HG03039 (cell line): ENCODE measurements at regions not wholly inside any gene's neighbourhood (a gene's known extent, or its start where the extent isn't known, plus 50 kb on each side); places are given as distances from the start of the nearest gene placed in this dataset.

Source experiments
- ATAC-seq: cut with Tn5 transposase; IDR thresholded peaks from one replicate; pipeline ENCODE4 v1.9.1; 2021; ENCODE audit warnings: mild to moderate bottlenecking, moderate library complexity; ENCODE audit not compliant: unreplicated experiment

GRCh38 chr2:8198766-8199382, 483.0 kb upstream of the ID2 start:
- ATAC-seq, result no peak

DNA sequence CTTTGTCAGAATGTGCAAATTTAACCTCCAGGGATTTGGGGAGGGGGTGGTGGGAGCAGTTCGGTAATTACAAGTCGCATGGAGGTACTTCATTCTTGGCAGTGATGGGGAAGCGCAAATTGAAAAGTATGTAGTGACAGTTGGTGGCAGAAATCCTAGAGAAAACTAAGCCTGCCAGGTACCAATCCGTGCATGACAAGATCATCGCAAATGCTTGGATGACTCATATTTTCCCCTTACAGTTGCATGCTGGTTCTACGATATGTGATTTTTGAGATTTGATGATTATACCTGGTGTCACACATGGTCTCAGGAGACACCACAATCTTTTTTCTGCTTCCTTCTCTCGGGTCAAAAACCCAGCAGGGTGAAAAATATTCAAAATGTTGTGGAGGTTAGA, 479.7 kb upstream of the ID2 start:
- ATAC-seq, result peak; percentile 53

DNA sequence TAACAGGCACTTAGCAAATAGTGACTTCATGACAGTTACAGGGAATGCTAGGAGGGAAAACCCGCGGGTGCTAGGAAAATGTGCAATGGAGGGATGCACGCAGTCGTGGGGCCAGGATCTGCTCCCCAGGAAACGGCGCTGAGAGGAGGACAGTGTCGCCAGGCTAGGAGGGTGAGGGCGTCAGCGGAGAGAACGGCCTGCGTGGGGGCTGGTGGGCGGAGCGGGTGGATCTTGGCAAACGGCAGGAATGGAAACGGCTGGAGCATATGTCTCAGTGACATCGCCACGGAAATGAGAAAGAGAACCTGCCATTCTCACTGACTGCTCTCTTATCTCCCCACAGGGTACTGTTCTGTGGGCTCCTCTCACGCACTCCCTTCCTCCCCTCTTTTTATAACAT, 478.5 kb upstream of the ID2 start:
- ATAC-seq, result no peak

GRCh38 chr2:8204711-8205110, 477.1 kb upstream of the ID2 start:
- ATAC-seq, result no peak

- no peak for ATAC-seq
These were observed 472.4 kb upstream of the ID2 start for GRCh38 chr2:8209494-8209893.

DNA sequence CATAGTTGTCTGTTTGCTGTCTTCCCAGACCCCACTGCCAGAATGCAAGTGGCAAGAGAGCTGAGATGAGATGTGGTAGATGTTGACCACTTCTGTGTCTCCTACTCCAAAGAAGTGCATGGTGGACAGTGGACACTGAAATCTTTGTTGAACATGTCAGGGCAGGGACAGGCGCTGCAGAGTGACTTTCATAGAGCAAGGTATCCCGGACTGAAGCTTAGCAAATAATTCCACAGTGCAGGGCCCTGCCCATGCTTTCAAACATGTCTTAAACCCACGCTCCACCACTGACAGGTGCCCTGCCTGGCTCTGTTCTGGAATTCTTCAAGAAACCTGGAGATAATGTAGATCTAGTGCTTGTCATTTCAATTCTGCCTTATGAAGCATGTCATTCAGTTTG, 470.5 kb upstream of the ID2 start:
- no peak for ATAC-seq

GRCh38 chr2:8212239-8212638, 469.6 kb upstream of the ID2 start:
- no peak for ATAC-seq

DNA sequence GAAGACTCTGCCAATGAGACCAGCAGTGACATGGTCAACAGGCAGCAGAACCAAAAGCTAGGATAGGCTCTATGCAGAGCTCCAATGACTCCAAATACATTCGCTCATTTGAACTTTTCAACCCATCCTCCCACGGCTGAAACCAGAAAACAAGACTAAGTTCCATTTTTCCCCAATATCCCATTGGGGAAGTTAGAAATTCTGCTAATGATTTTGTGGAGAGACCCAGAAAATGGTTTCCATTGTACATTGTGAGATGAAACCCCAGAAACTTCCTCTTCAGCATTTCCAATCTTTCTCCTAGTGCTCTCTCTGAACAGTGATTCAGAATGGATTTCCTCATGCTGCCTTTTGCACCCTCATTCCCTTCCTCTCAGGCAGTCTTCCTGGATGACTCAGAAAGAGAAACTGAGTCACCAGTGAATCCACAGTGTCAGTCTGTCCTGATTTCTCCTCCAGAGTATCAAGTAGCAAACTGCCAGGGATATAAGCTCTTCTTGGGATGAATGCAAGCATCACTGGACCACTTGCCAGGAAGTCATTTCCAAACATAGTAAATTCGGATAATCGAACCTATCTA, 467.7 kb upstream of the ID2 start:
- ATAC-seq, result no peak

GRCh38 chr2:8215159-8215863, 466.5 kb upstream of the ID2 start:
- ATAC-seq, result no peak

DNA sequence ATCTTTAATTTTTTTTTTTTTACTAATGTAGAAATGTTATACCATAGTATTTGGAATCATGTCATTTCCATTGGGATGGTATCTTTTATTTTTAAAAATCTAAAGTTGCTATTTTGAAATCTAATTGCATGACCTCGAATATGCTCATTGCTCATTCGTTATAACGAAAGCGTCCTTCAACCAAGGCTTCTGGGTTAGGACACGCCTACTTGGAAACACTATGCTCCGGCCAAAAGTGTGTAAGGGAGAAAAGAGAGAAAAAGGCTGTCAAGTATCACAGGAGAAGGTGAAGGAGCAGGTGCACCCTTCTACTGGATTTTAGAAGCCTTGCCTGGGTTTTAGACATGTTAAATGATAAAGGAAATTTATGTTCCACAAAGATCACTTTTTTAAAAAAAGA, 465.9 kb upstream of the ID2 start:
- ATAC-seq, result no peak

DNA sequence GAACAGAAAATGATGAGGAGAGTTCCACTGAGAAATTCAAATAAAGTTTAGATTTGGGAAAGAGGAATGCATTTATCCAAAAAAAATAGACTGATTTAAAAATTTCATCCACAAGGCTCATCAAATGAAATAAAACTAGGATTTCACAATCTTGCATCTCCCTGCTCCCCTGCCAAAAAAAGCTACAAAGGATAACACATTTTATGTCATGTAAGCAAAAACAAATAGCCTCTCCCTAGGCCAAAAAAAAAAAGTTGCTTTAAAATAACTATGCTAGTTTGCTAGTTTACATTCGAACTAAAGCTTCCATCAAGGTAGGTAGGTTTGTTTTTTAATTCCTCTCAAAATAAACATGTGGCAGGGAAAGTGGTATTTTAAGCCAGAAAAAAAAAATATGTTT, 465.5 kb upstream of the ID2 start:
- ATAC-seq, result no peak

- no peak for ATAC-seq
These were observed 464.3 kb upstream of the ID2 start for GRCh38 chr2:8217468-8218030.

DNA sequence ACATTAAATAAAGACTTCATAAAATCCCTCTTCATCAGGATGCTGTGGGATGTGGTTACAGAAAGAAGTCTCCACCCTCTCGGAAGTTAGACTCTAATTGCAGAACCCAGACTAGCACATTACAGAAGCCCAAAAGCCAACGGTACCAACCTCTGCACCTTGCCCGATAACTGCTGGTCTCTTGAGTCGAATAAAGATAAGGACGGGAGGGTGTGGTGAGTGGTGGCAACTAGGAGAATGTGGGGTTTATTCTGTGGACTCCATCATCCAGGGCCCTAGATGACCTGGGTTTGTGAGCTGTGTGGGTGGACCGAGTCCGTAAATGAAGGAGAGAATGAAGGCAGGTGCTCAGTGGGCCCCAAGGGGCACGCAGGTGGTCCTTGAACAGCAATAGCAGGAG, 462.8 kb upstream of the ID2 start:
- no peak for ATAC-seq

DNA sequence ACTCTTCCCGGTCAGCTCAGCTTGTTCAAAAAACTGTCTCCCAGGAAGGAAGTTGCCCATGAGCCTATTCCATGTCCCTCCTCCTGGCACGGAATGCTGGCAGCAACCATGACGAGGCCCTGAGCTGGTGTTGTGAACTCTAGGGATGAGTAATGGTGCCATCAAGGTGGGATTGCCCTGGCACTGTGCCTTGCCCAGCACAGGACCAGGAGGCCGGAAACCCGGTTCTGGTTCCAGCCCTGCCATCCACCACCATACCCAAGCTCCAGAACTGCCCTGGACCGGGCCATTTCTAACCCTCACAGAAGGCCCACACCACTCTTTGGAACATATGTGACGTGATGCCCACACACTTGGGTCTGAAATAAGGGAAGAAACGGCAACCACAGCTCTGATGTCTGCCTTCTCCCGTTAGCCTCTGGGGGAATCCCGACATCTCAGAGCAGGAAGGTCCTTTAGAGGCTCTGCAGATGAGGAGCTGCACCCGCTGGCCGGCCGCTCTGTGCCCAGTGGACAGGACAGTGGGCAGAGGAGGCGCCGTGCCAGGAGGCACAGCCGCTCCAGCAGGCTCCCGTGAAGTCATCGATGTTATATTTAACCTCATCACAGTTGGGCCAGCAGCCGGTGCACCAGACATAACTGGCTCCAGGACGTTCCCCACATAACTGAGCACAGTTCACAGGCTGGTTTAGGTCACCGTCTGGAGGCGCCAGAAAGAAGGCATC, 462.1 kb upstream of the ID2 start:
- ATAC-seq, result no peak

DNA sequence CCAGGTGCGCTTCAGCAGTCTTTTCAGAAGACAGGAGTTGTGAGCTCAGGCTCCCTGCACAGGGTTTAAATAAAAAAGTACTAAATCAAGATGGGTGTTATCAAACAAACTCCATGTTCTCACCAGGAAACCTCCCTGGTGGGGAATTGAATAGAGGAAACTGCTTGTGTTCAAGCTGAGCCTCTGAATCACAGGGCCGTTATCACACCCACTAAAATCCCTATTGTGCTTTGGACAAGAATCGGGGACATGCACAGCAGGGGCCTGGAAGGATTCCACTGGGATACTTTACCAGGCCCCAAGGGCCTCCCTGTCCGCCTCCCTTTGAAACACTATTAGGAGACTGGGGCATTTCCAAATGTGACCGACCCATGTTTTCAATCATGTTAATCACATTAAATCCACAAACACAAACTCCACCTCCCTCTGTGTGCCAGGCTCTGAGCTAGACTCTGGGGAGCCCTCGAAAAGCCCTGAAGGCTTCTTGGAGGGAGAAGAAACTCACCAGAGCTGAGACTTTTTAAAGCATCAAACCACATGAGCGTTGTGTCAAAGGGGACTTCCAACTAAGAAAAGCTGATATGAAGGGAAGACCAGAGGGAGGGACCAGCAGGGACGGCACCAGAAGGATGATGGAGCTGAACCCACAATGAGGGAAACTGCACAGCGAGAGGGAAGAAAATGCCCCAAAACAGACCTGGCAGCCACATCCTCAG, 458.7 kb upstream of the ID2 start:
- no peak for ATAC-seq

DNA sequence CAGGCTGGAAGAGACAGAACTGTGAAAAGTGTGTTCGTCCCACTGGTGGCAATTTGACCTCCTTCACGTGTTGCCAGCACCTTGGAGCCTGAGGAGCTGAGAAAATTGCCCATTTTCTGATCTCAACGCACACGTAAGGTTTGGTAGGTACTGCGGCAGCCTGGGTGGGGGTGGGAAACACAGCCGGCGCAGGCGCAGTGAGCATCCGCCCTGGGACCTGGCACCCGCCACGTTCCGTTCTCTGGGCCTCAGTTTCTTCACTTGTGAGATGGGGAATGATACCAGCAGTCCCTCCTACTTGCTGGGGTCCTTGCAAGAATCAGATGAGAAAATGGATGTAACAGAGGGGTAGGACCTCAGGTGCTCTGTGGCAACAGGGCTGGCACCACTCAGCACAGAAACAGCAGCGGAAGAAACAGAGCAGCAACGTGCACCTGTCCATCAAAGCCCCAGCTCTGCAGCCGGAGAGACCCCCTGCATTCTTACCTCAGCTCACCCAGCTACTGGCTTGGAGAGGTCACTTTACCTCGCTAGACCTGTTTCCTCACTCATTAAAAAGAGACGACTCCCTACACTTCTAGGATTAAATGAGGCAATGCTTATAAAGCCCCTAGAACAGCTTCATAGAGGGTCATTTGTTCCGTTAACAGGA, 458.0 kb upstream of the ID2 start:
- no peak for ATAC-seq

GRCh38 chr2:8224347-8225190, 457.3 kb upstream of the ID2 start:
- no peak for ATAC-seq

- no peak for ATAC-seq
These were observed 456.6 kb upstream of the ID2 start for GRCh38 chr2:8225266-8225665.

GRCh38 chr2:8225798-8226197, 456.1 kb upstream of the ID2 start:
- no peak for ATAC-seq
